ENCODE measurements at regions not wholly inside any gene's neighbourhood (a gene's known extent, or its start where the extent isn't known, plus 50 kb on each side); places are given as distances from the start of the nearest gene placed in this dataset.

- DNase-seq = no peak
Measured at GRCh38 chr14:98140862-98141530, 1131.0 kb downstream of the BCL11B start.

- no peak for DNase-seq
Measured at GRCh38 chr14:98143566-98143965, 1128.4 kb downstream of the BCL11B start.

GRCh38 chr14:98144964-98145363 lies 1127.0 kb downstream of the BCL11B start:
- DNase-seq = no peak

- DNase-seq = no peak
Measured at GRCh38 chr14:98146416-98146815, 1125.6 kb downstream of the BCL11B start.

- DNase-seq = no peak
Measured at GRCh38 chr14:98154254-98154653, 1117.7 kb downstream of the BCL11B start.

GRCh38 chr14:98156411-98156810 lies 1115.6 kb downstream of the BCL11B start:
- no peak for DNase-seq

GRCh38 chr14:98160901-98161300 lies 1111.1 kb downstream of the BCL11B start:
- DNase-seq = no peak

GRCh38 chr14:98161356-98161755 lies 1110.6 kb downstream of the BCL11B start:
- no peak for DNase-seq

- DNase-seq = peak; percentile 30
Measured at GRCh38 chr14:98162856-98163805, 1108.9 kb downstream of the BCL11B start.

- no peak for DNase-seq
Measured at GRCh38 chr14:98163873-98164272, 1108.1 kb downstream of the BCL11B start.

GRCh38 chr14:98165976-98166375 lies 1106.0 kb downstream of the BCL11B start:
- no peak for DNase-seq

GRCh38 chr14:98167275-98167674 lies 1104.7 kb downstream of the BCL11B start:
- no peak for DNase-seq

- no peak for DNase-seq
Measured at GRCh38 chr14:98167705-98168104, 1104.3 kb downstream of the BCL11B start.

GRCh38 chr14:98168211-98168985 lies 1103.6 kb downstream of the BCL11B start:
- DNase-seq = no peak

- DNase-seq = no peak
Measured at GRCh38 chr14:98169170-98169587, 1102.8 kb downstream of the BCL11B start.

- DNase-seq = no peak
Measured at GRCh38 chr14:98170575-98170974, 1101.4 kb downstream of the BCL11B start.

GRCh38 chr14:98171654-98172053 lies 1100.3 kb downstream of the BCL11B start:
- DNase-seq = no peak

- no peak for DNase-seq
Measured at GRCh38 chr14:98172243-98172778, 1099.7 kb downstream of the BCL11B start.

GRCh38 chr14:98173305-98173704 lies 1098.7 kb downstream of the BCL11B start:
- no peak for DNase-seq

- DNase-seq = no peak
Measured at GRCh38 chr14:98174041-98174440, 1098.0 kb downstream of the BCL11B start.

- DNase-seq = no peak
Measured at GRCh38 chr14:98175436-98175835, 1096.6 kb downstream of the BCL11B start.

GRCh38 chr14:98175881-98176280 lies 1096.1 kb downstream of the BCL11B start:
- no peak for DNase-seq

- DNase-seq = no peak
Measured at GRCh38 chr14:98176892-98177291, 1095.1 kb downstream of the BCL11B start.
